Keratinocyte (primary cell): ENCODE measurements at regions not wholly inside any gene's neighbourhood (a gene's known extent, or its start where the extent isn't known, plus 50 kb on each side); places are given as distances from the start of the nearest gene placed in this dataset.

Source experiments
- DNase-seq: peaks from one replicate; pipeline ENCODE4 v3.0.0-alpha.2; 2011; ENCODE audit warnings: low read depth, missing footprints, low spot score
- FAIRE-seq: peaks from 2 replicates; lab custom pipeline; 2011; peaks lifted over from hg19 to GRCh38; lab: Jason Lieb, UNC
- H2AFZ ChIP-seq: 2 replicates; pipeline ENCODE4 v1.6.0; 2012; ENCODE audit warnings: low read length, control low read depth, inconsistent platforms; ENCODE audit not compliant: control insufficient read depth
- H3K27ac ChIP-seq: 2 replicates; pipeline ENCODE4 v1.5.1; 2011; ENCODE audit warnings: low read length; ENCODE audit not compliant: control insufficient read depth, insufficient read depth
- H3K27me3 ChIP-seq: 3 replicates; pipeline ENCODE4 v1.6.0; 2011; ENCODE audit warnings: low read length; ENCODE audit not compliant: control insufficient read depth, insufficient read depth; ENCODE audit errors: extremely low read depth
- H3K36me3 ChIP-seq, 2 experiments: 2 replicates in 1 of 2; 3 replicates in 1 of 2; pipeline ENCODE4 v1.5.1; 2011; ENCODE audit warnings: low read length in 2 of 2, mild to moderate bottlenecking in 1 of 2; ENCODE audit not compliant: control insufficient read depth in 2 of 2, insufficient read depth in 2 of 2; ENCODE audit errors: extremely low read depth in 1 of 2
- H3K4me1 ChIP-seq: 3 replicates; pipeline ENCODE4 v1.5.1; 2011; ENCODE audit warnings: low read length; ENCODE audit not compliant: control insufficient read depth, insufficient read depth; ENCODE audit errors: extremely low read depth
- H3K4me2 ChIP-seq: 3 replicates; pipeline ENCODE4 v1.6.0; 2011; ENCODE audit warnings: low read depth, low read length; ENCODE audit not compliant: control insufficient read depth, insufficient read depth; ENCODE audit errors: extremely low read depth
- H3K4me3 ChIP-seq, 3 experiments: fragments of 200-600 bp in 1 of 3; sonication (generic) in 1 of 3; 2 replicates in 2 of 3; 3 replicates in 1 of 3; pipeline ENCODE4 v1.5.1; 2011 to 2016; ENCODE audit warnings: low read length in 3 of 3, mild to moderate bottlenecking in 3 of 3, control low read depth in 2 of 3, inconsistent platforms in 1 of 3, low read depth in 1 of 3, mixed read lengths in 1 of 3, mixed run types in 1 of 3, moderate library complexity in 1 of 3; ENCODE audit not compliant: control insufficient read depth in 2 of 3, insufficient read depth in 2 of 3; ENCODE audit errors: extremely low read depth in 1 of 3
- H3K79me2 ChIP-seq: 2 replicates; pipeline ENCODE4 v1.6.0; 2012; ENCODE audit warnings: low read length; ENCODE audit not compliant: control insufficient read depth, insufficient read depth
- H3K9ac ChIP-seq: 3 replicates; pipeline ENCODE4 v1.6.0; 2011; ENCODE audit warnings: low read length; ENCODE audit not compliant: control insufficient read depth, insufficient read depth; ENCODE audit errors: extremely low read depth
- H3K9me1 ChIP-seq: 3 replicates; pipeline ENCODE4 v1.6.0; 2011; ENCODE audit warnings: low read length; ENCODE audit not compliant: control insufficient read depth, insufficient read depth; ENCODE audit errors: extremely low read depth
- H3K9me3 ChIP-seq: 2 replicates; pipeline ENCODE4 v1.5.1; 2012; ENCODE audit warnings: low read depth, low read length; ENCODE audit not compliant: control insufficient read depth
- H4K20me1 ChIP-seq: 3 replicates; pipeline ENCODE4 v1.6.0; 2011; ENCODE audit warnings: low read length; ENCODE audit not compliant: control insufficient read depth, insufficient read depth; ENCODE audit errors: extremely low read depth
- EZH2 ChIP-seq: IDR thresholded peaks from one replicate; pipeline ENCODE4 v1.6.1; 2012; ENCODE audit warnings: inconsistent platforms, mild to moderate bottlenecking, low read length, moderate library complexity
- dilution Hi-C: fragments of 300-500 bp; cut with MboI; formaldehyde crosslinking; loops from one replicate; pipeline ENCODE4 v1.7.0; 2020; ENCODE audit warnings: low sequenced_read_pairs; ENCODE audit not compliant: extremely low pct_ligation_motif_present
- TF ChIP-seq, protein P1 (sequence below), 3 experiments: IDR thresholded peaks in 1 of 3; conservative IDR thresholded peaks in 1 of 3; optimal IDR thresholded peaks in 1 of 3; 2 replicates in 2 of 3; 3 replicates in 1 of 3; pipeline versions ENCODE3 to v1.5.1; 2011; ENCODE audit warnings: low read length in 3 of 3, mild to moderate bottlenecking in 3 of 3, moderate library complexity in 2 of 3, control low read depth in 1 of 3, inconsistent platforms in 1 of 3; ENCODE audit not compliant: insufficient read depth in 2 of 3; ENCODE audit errors: extremely low read depth in 1 of 3

DNA sequence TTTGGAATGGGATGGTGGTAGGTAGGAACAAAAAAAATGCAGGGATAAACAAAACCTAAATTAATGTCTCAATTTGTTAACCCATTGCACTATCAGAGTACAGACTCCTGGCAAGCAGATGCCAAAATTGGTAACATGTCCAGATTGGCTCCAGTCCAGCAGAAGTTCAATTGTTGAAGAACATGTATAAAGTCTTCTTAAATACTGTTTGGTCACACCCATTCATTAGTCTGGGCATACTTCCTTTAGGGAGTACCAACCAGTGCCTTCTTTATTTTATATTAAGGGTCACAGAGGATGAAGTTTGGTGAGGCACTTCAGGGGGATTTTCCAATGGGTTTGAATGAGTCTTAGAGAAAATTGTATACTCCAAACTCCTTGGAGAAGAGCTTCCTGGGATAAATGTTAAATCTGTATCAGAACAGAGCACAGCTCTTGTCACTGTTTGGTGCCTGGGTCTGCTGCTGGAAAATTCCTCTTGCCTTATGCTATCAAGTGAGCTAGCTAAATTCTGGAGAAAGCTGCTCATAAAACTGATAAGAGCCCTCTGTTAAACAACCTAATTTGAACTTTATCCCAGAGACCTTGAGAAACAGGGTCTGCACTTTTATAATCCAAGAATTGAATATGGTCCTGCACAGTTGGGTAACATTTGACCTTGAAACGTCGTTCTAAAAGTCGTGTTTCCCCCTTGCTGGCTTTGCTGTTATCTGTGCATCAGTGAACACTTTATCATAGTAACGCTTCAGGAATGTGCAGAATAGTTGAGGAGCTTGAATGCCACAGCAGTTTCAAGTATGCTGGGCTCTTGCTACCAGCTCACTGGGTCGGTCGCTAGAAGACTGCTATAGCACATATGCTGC is 334.1 kb upstream of the CITED2 start:
- peak; percentile 95 for FAIRE-seq
- dilution Hi-C loops = no loop called here

DNA sequence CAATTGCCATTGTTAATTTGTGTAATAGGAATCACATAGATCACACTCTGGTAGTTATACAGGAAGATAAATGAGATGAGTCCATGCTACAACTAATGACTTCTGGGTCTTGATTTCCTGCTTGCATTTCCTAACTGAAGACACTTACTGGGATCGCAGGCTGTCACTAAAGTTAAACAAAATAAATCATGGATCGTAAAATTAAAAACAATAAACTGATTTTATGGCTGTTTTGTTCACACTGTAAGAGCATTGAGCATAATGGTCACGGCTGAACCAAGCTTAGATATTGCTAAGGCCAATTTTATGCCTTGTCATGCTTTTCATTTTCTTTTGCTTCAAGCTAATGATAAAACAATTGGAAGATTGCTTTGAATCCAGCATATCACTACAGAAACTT is 332.5 kb upstream of the CITED2 start:
- Histone ChIP-seq H2AFZ (no peak overlapping the region), H3K9ac (no peak overlapping the region), H3K27ac (no peak overlapping the region), H3K27me3 (no peaks in the 10 kb centered on the region), H3K36me3 (no peaks in the 10 kb centered on the region), H3K79me2 (no peaks in the 10 kb centered on the region), H3K9me3 (peaks cover 1% of the 10 kb centered on the region), H3K4me3 (no peak overlapping the region), H3K4me1 (peaks cover 19% of the 10 kb centered on the region), H3K4me2 (no peak overlapping the region), H4K20me1 (no peaks in the 10 kb centered on the region), H3K9me1 (no peaks in the 10 kb centered on the region)
- no peak for FAIRE-seq
- TF ChIP-seq EZH2 = no peak
- TF ChIP-seq, protein P1, sequence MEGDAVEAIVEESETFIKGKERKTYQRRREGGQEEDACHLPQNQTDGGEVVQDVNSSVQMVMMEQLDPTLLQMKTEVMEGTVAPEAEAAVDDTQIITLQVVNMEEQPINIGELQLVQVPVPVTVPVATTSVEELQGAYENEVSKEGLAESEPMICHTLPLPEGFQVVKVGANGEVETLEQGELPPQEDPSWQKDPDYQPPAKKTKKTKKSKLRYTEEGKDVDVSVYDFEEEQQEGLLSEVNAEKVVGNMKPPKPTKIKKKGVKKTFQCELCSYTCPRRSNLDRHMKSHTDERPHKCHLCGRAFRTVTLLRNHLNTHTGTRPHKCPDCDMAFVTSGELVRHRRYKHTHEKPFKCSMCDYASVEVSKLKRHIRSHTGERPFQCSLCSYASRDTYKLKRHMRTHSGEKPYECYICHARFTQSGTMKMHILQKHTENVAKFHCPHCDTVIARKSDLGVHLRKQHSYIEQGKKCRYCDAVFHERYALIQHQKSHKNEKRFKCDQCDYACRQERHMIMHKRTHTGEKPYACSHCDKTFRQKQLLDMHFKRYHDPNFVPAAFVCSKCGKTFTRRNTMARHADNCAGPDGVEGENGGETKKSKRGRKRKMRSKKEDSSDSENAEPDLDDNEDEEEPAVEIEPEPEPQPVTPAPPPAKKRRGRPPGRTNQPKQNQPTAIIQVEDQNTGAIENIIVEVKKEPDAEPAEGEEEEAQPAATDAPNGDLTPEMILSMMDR (optimal IDR thresholded peaks at IDR 0.05 in 1 of 3, IDR thresholded peaks at IDR 0.05 in 1 of 3, conservative IDR thresholded peaks at IDR 0.05 in 1 of 3; ENCODE audit: extremely low read depth in 1 of 3, insufficient read depth in 2 of 3, low read length in 3 of 3) = no peak
- no peak for DNase-seq
- dilution Hi-C loops = no loop called here

More for the DNA sequence above, 334.1 kb upstream of the CITED2 start:
- Histone ChIP-seq H4K20me1 (no peaks in the 10 kb centered on the region), H3K9me3 (peaks cover 1% of the 10 kb centered on the region), H2AFZ (no peak overlapping the region), H3K4me2 (peak overlapping the region; percentile 61), H3K27me3 (no peaks in the 10 kb centered on the region), H3K79me2 (no peaks in the 10 kb centered on the region), H3K27ac (no peak overlapping the region), H3K36me3 (no peaks in the 10 kb centered on the region), H3K9me1 (no peaks in the 10 kb centered on the region), H3K4me3 (no peak overlapping the region), H3K4me1 (peaks cover 28% of the 10 kb centered on the region), H3K9ac (no peak overlapping the region)
- no peak for DNase-seq
- TF ChIP-seq, protein P1 (optimal IDR thresholded peaks at IDR 0.05 in 1 of 3, IDR thresholded peaks at IDR 0.05 in 1 of 3, conservative IDR thresholded peaks at IDR 0.05 in 1 of 3; ENCODE audit: extremely low read depth in 1 of 3, insufficient read depth in 2 of 3, low read length in 3 of 3) = no peak
- TF ChIP-seq EZH2 = no peak
